ENCODE measurements at regions not wholly inside any gene's neighbourhood (a gene's known extent, or its start where the extent isn't known, plus 50 kb on each side); places are given as distances from the start of the nearest gene placed in this dataset.

GRCh38 chr11:134577751-134578395, 165.8 kb upstream of the B3GAT1 start:
- DNase-seq (ENCODE audit: low read depth in 2 of 2), result no peak

GRCh38 chr11:134576721-134577171, 164.7 kb upstream of the B3GAT1 start:
- DNase-seq (ENCODE audit: low read depth in 2 of 2), result no peak

GRCh38 chr11:134576286-134576685, 164.2 kb upstream of the B3GAT1 start:
- DNase-seq (ENCODE audit: low read depth in 2 of 2), result no peak

- DNase-seq (ENCODE audit: low read depth in 2 of 2), result no peak
Observed at GRCh38 chr11:134575504-134576230, 163.6 kb upstream of the B3GAT1 start.

GRCh38 chr11:134574947-134575346, 162.9 kb upstream of the B3GAT1 start:
- DNase-seq (ENCODE audit: low read depth in 2 of 2), result no peak

- no peak for DNase-seq (ENCODE audit: low read depth in 2 of 2)
Observed at GRCh38 chr11:134574425-134574824, 162.4 kb upstream of the B3GAT1 start.

GRCh38 chr11:134573857-134574256, 161.8 kb upstream of the B3GAT1 start:
- DNase-seq (ENCODE audit: low read depth in 2 of 2), result no peak

- no peak for DNase-seq (ENCODE audit: low read depth in 2 of 2)
Observed at GRCh38 chr11:134572741-134573675, 161.0 kb upstream of the B3GAT1 start.

- DNase-seq (ENCODE audit: low read depth in 2 of 2), result no peak
Observed at GRCh38 chr11:134571301-134571700, 159.3 kb upstream of the B3GAT1 start.

GRCh38 chr11:134569195-134569594, 157.2 kb upstream of the B3GAT1 start:
- no peak for DNase-seq (ENCODE audit: low read depth in 2 of 2)

GRCh38 chr11:134566311-134566710, 154.3 kb upstream of the B3GAT1 start:
- no peak for DNase-seq (ENCODE audit: low read depth in 2 of 2)

GRCh38 chr11:134565343-134565891, 153.4 kb upstream of the B3GAT1 start:
- DNase-seq (ENCODE audit: low read depth in 2 of 2), result no peak

GRCh38 chr11:134564472-134565200, 152.6 kb upstream of the B3GAT1 start:
- DNase-seq (ENCODE audit: low read depth in 2 of 2), result no peak

- no peak for DNase-seq (ENCODE audit: low read depth in 2 of 2)
Observed at GRCh38 chr11:134562941-134563471, 151.0 kb upstream of the B3GAT1 start.

- no peak for DNase-seq (ENCODE audit: low read depth in 2 of 2)
Observed at GRCh38 chr11:134562196-134562595, 150.2 kb upstream of the B3GAT1 start.

GRCh38 chr11:134561331-134561720, 149.3 kb upstream of the B3GAT1 start:
- no peak for DNase-seq (ENCODE audit: low read depth in 2 of 2)

- DNase-seq (ENCODE audit: low read depth in 2 of 2), result no peak
Observed at GRCh38 chr11:134560566-134561330, 148.7 kb upstream of the B3GAT1 start.

- no peak for DNase-seq (ENCODE audit: low read depth in 2 of 2)
Observed at GRCh38 chr11:134560066-134560465, 148.0 kb upstream of the B3GAT1 start.

GRCh38 chr11:134559602-134559962, 147.5 kb upstream of the B3GAT1 start:
- DNase-seq (ENCODE audit: low read depth in 2 of 2), result no peak

GRCh38 chr11:134558916-134559601, 147.0 kb upstream of the B3GAT1 start:
- DNase-seq (ENCODE audit: low read depth in 2 of 2), result no peak

Measured in stimulated activated CD8-positive, alpha-beta memory T cell treated with anti-CD3 and anti-CD28 coated beads, Interleukin-2, amount 100 ng/mL, for 1 hour (primary cell).